Activated naive CD4-positive, alpha-beta T cell treated with anti-CD3 and anti-CD28 coated beads, Interleukin-2, amount 50 U/mL, for 72 hours (primary cell): ENCODE measurements at regions not wholly inside any gene's neighbourhood (a gene's known extent, or its start where the extent isn't known, plus 50 kb on each side); places are given as distances from the start of the nearest gene placed in this dataset.
"Not testable (repeated sequence)": the region's sequence is repeated elsewhere in the genome, so short reads cannot be mapped to it uniquely, and the experiment has no call there.

Experiments used
- ATAC-seq, 2 donors: fragments of 150-1000 bp; cut with Tn5 transposase; 2 replicates each; pipeline ENCODE4 v1.10.0; 2021; ENCODE audit warnings: mild to moderate bottlenecking in 2 of 2, moderate library complexity in 2 of 2
- DNase-seq, 2 donors: peaks; one replicate each; pipeline ENCODE4 v3.0.0; 2021 to 2022; ENCODE audit warnings: low spot score in 2 of 2
- H3K27ac Mint-ChIP-seq, 2 donors: one replicate each; pipeline ENCODE4 v1.8.0; 2022; ENCODE audit warnings: mild to moderate bottlenecking in 2 of 2, mixed read lengths in 2 of 2
- H3K36me3 Mint-ChIP-seq, 2 donors: one replicate each; pipeline ENCODE4 v1.8.0; 2022; ENCODE audit warnings: mixed read lengths in 2 of 2
- H3K9me3 Mint-ChIP-seq, 2 donors: one replicate each; pipeline ENCODE4 v1.8.0; 2022; ENCODE audit warnings: mixed read lengths in 2 of 2

DNA sequence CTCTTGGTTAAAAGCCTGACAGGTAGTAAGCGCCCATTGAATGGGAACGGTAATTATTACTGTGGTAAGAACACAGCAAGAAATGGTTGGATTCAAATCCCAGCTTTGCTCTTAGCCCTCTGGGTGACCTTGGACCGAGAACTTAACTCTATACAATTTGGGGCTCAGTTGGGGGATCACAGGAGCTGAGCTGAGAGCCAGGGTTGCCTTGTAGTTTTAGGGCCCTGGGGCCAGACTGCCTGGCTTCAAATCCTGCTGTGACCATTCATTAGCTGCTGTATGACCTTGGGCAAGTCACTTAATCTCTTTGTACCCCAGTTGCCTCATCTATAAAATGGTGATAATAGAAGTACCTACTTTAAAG lies 87.4 kb upstream of the SH3PXD2B start:
- no peak for ATAC-seq
- no peak for DNase-seq
- no peak overlapping the region for H3K27ac Mint-ChIP-seq
- no peaks in the 10 kb centered on the region for H3K36me3 Mint-ChIP-seq
- H3K9me3 Mint-ChIP-seq = no peaks in the 10 kb centered on the region

DNA sequence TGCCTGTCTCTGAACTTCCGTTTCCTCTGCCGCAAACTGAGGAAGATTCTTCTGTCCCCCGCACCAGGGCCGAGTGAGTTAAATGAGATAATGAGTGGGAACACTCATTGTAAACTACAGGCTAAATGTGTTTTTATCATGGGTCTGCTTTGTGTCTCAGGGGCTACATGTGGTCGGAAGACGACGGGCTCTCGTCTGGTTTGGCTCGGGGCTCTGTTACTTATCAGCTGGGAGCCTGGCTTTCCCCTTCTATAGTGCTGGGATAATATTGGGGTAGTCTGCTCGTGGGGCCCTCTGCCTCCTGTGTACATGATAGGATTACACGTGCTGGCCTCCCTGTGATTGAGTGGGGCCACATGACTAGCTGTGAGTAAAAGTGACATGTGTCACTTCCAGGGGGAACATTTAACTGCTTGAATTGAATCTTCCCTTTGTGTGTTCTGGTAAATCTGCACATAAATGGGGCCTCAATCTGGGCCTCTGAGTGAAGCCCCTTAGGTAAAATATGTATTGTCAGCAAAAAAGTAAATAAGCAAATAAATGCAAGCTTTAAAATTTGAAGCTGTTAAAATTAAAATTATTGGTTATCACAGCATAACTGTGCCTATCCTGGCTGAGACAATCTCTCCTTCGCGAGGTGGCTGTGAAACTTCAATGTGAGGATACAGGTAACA lies 86.9 kb upstream of the SH3PXD2B start:
- Mint-ChIP-seq H3K27ac (no peak overlapping the region), H3K9me3 (no peaks in the 10 kb centered on the region), H3K36me3 (no peaks in the 10 kb centered on the region)
- ATAC-seq = no peak
- no peak for DNase-seq

DNA sequence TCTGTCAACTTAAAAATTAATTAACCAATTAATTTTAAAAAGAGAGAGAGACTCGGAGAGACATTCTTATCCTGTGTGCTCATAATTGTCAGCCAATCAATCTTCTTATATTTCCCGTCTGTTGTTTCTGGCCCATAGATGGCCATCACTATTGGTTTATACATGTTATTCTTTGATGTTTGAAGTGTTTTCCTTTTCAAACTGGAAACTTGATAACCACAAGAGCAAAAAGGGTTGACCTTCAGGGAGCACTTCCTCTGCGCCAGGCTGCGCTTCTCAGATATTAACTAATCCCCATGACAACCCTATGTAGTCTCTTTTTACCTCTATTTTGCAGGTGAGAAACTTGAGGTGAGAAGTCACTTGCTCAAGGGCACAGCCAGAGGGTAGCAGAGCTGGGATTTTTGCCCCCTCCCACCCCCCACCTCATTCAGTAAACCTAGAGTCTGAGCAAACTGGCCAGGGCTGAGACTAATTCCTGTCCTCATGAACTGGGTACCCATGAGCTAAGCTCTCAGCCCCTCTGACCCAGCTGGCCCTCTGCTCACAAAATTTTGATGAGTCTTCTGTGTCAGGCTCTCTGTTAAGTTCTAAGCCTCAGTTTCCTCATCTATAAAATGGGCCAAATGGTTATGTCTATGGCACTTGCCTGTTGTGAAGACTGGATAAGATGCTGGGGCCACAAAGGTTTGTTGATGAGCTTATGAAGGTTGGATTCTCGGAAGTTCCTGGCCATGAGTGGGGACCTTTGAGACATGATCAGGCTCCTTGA lies 86.0 kb upstream of the SH3PXD2B start:
- H3K36me3 Mint-ChIP-seq = no peaks in the 10 kb centered on the region
- ATAC-seq = no peak
- no peak overlapping the region for H3K27ac Mint-ChIP-seq
- no peak for DNase-seq
- no peaks in the 10 kb centered on the region for H3K9me3 Mint-ChIP-seq

DNA sequence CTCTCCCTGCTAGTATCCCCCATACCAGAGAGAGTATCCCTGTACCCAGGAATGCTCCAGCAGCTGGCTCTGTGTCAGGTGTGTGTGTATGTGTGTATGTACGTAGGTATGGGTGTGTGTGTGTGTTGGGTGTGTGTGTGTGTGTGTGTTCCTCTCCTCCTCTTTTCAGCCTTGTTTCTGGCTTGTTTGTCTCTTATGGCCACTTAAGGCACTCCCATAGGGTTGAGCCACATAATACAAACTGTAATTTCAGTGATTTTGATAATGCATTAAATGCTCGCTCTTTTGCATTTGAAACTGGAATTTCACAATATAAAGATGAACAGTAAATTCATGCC lies 80.8 kb upstream of the SH3PXD2B start:
- Mint-ChIP-seq H3K36me3 (no peaks in the 10 kb centered on the region), H3K27ac (no peak overlapping the region), H3K9me3 (no peaks in the 10 kb centered on the region)
- no peak for ATAC-seq
- no peak for DNase-seq

GRCh38 chr5:172534229-172535107 lies 80.1 kb upstream of the SH3PXD2B start:
- Mint-ChIP-seq H3K9me3 (peaks cover 0 to under 1% of the 10 kb centered on the region in 2 donors), H3K27ac (no peak overlapping the region), H3K36me3 (no peaks in the 10 kb centered on the region)
- no peak for DNase-seq
- ATAC-seq = no peak

DNA sequence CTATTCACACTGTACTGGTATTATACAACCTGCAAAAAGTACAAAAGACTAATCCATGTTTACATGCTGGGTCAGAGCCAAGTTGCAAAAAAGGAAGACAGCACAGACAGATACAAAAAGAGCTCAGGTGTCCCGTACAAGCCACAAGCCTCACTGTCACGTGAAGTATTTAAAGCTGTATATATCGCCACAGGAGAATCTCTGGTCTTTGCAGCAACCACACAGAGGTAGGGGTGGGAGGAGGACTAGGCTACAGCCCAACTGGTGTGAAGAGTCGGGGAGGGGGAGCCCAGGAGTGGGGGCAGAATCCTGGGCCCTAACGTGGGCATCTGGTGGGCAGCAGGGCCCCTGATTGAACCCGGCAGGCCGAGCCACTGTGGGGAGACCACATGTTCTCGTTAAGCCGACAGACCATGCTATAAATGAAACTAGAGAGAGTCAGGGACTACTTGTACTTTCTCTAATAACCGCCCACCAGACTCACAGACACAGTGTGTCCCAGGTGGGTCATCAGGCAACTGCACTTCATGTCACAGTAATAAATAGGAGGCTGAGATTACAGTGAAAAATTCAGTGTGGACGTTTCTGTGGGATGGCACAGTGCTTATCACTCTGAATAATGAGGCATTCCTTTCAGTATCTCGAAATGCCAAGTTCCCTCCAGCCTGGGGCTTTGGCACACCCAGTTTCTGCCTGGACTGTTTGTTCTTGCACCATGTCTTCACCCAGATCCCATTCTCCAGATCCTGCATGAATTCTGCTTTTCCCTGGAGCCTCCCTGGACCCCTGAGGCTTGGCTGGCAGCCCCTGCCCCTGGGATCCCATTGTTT lies 79.3 kb upstream of the SH3PXD2B start:
- no peak for ATAC-seq
- Mint-ChIP-seq H3K9me3 (peaks cover under 1 to 4% of the 10 kb centered on the region in 2 donors), H3K36me3 (no peaks in the 10 kb centered on the region), H3K27ac (no peak overlapping the region)
- no peak for DNase-seq

DNA sequence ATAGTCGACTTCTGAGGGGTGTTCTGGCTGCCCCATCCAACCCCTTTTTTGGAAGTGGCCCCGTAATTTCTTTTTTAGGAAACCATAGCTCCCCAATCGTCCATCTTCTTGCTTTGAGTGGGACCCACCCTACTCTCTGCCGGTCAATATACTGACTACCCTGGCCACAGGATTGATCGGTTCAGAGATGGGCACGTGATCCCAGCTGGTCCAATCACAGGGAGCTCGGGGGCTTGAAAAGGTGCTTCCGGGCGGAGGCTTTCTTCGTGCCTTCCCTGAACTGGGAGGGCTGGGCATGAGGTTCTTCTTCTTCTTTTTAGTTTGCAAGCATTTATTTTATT lies 78.7 kb upstream of the SH3PXD2B start:
- no peak for DNase-seq
- H3K27ac Mint-ChIP-seq = no peak overlapping the region
- H3K9me3 Mint-ChIP-seq = peaks cover 4 to 5% of the 10 kb centered on the region in 2 donors
- ATAC-seq = no peak
- no peaks in the 10 kb centered on the region for H3K36me3 Mint-ChIP-seq

- not testable (repeated sequence) for H3K9me3 Mint-ChIP-seq, ATAC-seq, H3K27ac Mint-ChIP-seq, DNase-seq, H3K36me3 Mint-ChIP-seq
Observed at GRCh38 chr5:172532439-172532838, 78.1 kb upstream of the SH3PXD2B start.

- no peaks in the 10 kb centered on the region for H3K36me3 Mint-ChIP-seq
- ATAC-seq = no peak
- no peak overlapping the region for H3K27ac Mint-ChIP-seq
- no peak for DNase-seq
- H3K9me3 Mint-ChIP-seq = peaks cover 4 to 5% of the 10 kb centered on the region in 2 donors
Observed at GRCh38 chr5:172531704-172532026, 77.3 kb upstream of the SH3PXD2B start.

DNA sequence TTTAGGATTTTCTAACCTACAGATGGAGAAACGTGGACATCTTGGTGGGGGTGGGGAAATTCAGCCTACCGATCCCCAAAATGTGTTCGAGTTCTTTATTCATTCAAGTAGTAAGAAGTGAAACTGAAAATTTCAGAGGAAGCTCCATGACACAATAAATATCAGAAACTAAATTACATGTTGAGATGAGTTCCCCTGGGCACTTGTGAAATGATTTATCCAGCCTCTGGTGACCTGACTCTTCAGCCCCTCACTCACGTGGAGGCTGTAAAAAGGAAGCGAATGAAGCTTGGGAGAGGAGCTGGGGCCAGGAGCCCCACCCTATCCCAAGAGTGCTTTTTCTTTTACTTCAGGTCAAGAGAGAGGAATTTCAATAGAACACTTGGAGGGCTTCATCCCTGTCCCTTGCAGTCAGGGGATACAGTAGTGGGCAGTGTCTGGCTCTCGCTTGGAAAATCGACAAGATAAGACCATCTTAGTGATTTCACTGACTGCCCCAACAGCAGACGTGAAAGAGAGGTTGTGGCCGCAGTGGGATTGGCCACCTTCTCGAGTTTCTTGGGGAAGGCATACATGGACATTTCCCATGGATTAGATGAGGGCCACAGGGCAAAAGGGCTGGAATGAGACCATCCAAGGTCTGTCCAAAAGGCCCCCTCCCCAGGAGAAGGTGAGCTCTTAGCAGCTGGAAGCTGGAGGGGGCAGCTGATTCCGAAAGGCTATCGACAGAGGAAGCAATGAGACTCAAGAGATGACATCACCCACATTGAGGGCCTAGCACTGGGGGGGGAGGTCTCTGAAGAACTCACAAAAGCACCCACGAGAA lies 76.8 kb upstream of the SH3PXD2B start:
- H3K27ac Mint-ChIP-seq = no peak overlapping the region
- ATAC-seq (peak in 1 of 2 donors; percentile 28), DNase-seq (no peak)
- H3K36me3 Mint-ChIP-seq = no peaks in the 10 kb centered on the region
- peaks cover 4 to 5% of the 10 kb centered on the region in 2 donors for H3K9me3 Mint-ChIP-seq

- H3K9me3 Mint-ChIP-seq = peaks cover 4 to 5% of the 10 kb centered on the region in 2 donors
Observed at GRCh38 chr5:172530406-172530805, 76.1 kb upstream of the SH3PXD2B start.

GRCh38 chr5:172529896-172530295 lies 75.6 kb upstream of the SH3PXD2B start:
- no peak for ATAC-seq
- no peak overlapping the region for H3K27ac Mint-ChIP-seq
- no peak for DNase-seq
- H3K36me3 Mint-ChIP-seq = no peaks in the 10 kb centered on the region
- peaks cover 4 to 5% of the 10 kb centered on the region in 2 donors for H3K9me3 Mint-ChIP-seq

More at GRCh38 chr5:172530406-172530805, 76.1 kb upstream of the SH3PXD2B start:
- Mint-ChIP-seq H3K27ac (no peak overlapping the region), H3K36me3 (no peaks in the 10 kb centered on the region)
- ATAC-seq = no peak
- DNase-seq = no peak

- no peak for ATAC-seq
- peak overlapping the region in 1 of 2 donors; percentile 17 for H3K27ac Mint-ChIP-seq
- H3K9me3 Mint-ChIP-seq = peaks cover 5% of the 10 kb centered on the region in 2 donors
- H3K36me3 Mint-ChIP-seq = peaks cover 0 to 1% of the 10 kb centered on the region in 2 donors
- no peak for DNase-seq
Observed at GRCh38 chr5:172528440-172528839, 74.1 kb upstream of the SH3PXD2B start.

DNA sequence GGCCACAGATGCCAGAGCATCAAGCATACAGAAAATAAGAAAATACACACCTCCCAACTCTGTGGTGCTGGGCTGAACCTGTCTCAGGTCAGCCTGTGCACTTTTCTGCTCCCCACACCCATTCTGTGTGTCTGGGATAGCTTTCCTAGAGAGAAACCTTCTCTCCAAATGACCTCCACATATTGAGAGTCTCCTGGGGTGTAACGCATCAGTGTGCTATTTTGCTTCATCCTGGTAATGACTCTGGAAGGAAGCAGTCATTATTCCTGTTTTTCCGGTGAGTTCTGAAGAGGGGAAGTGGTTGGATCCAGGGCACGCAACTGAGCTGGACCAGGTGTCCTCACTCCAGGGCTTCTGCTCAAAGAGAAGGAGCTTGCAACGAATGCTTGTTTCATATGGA lies 73.2 kb upstream of the SH3PXD2B start:
- Mint-ChIP-seq H3K27ac (no peak overlapping the region), H3K36me3 (peaks cover 0 to 8% of the 10 kb centered on the region in 2 donors), H3K9me3 (peaks cover 10 to 11% of the 10 kb centered on the region in 2 donors)
- no peak for DNase-seq
- no peak for ATAC-seq

- Mint-ChIP-seq H3K9me3 (peaks cover 18 to 23% of the 10 kb centered on the region in 2 donors), H3K36me3 (peaks cover 8% of the 10 kb centered on the region in 2 donors), H3K27ac (no peak overlapping the region)
- DNase-seq = no peak
- no peak for ATAC-seq
Observed at GRCh38 chr5:172525996-172526360, 71.7 kb upstream of the SH3PXD2B start.
